OCI-LY7 (cell line): ENCODE measurements at regions not wholly inside any gene's neighbourhood (a gene's known extent, or its start where the extent isn't known, plus 50 kb on each side); places are given as distances from the start of the nearest gene placed in this dataset.

ENCODE experiments used
- BruUV-seq: library from RNA; stranded (reverse); fragments of 400-500 nt; replicated peaks from 2 replicates; lab custom pipeline; 2021; lab: Mats Ljungman, UMichigan
- CTCF ChIA-PET: fragments of 300-600 bp; sonication (Branson Sonifier 250); formaldehyde crosslinking; loops from one replicate; lab custom pipeline; 2022; ENCODE audit warnings: antibody characterized with exemption; ENCODE audit not compliant: unreplicated experiment; lab: Charles Lee
- POLR2A ChIA-PET: fragments of 300-600 bp; sonication (Branson Sonifier 250); formaldehyde crosslinking; loops from one replicate; lab custom pipeline; 2022; ENCODE audit warnings: antibody characterized with exemption; lab: Charles Lee
- DNase-seq: peaks from one replicate; pipeline ENCODE4 v3.0.0-alpha.2; 2015; ENCODE audit warnings: low spot score
- H2AFZ ChIP-seq: fragments of 200-600 bp; sonication (generic), shearing (Covaris generic); 2 replicates; pipeline ENCODE4 v1.6.1; 2014; ENCODE audit warnings: mild to moderate bottlenecking, antibody characterized with exemption, low read length, moderate library complexity
- H3K27ac ChIP-seq: fragments of 200-600 bp; sonication (generic); 2 replicates; pipeline ENCODE4 v1.5.1; 2014; ENCODE audit warnings: mixed run types, low read depth, mild to moderate bottlenecking, moderate library complexity, low read length, inconsistent platforms; ENCODE audit not compliant: poor library complexity, severe bottlenecking
- H3K36me3 ChIP-seq: fragments of 200-600 bp; sonication (generic); 2 replicates; pipeline ENCODE4 v1.6.1; 2014; ENCODE audit warnings: mild to moderate bottlenecking, antibody characterized with exemption, low read length, moderate library complexity, mixed read lengths; ENCODE audit not compliant: insufficient read depth
- H3K4me1 ChIP-seq: fragments of 200-600 bp; sonication (generic); 2 replicates; pipeline ENCODE4 v1.5.1; 2014; ENCODE audit warnings: mild to moderate bottlenecking, low read length; ENCODE audit not compliant: insufficient read depth, poor library complexity, severe bottlenecking
- H3K4me2 ChIP-seq: fragments of 200-600 bp; sonication (generic); 2 replicates; pipeline ENCODE4 v1.6.1; 2014; ENCODE audit warnings: mild to moderate bottlenecking, low read length
- H3K4me3 ChIP-seq: fragments of 200-600 bp; sonication (generic); 2 replicates; pipeline ENCODE4 v1.5.1; 2014; ENCODE audit warnings: mild to moderate bottlenecking, low read depth, low read length; ENCODE audit not compliant: poor library complexity, severe bottlenecking
- H3K79me2 ChIP-seq: fragments of 200-600 bp; sonication (generic); 2 replicates; pipeline ENCODE4 v1.6.1; 2016; ENCODE audit warnings: low read depth, mild to moderate bottlenecking, low read length, moderate library complexity, mixed read lengths; ENCODE audit not compliant: insufficient read depth
- H3K9me2 ChIP-seq: fragments of 200-600 bp; sonication (generic); 2 replicates; pipeline ENCODE4 v1.6.1; 2016; ENCODE audit warnings: mild to moderate bottlenecking, low read length, mixed read lengths; ENCODE audit not compliant: insufficient read depth
- H3K9me3 ChIP-seq: fragments of 200-600 bp; sonication (generic); 2 replicates; pipeline ENCODE4 v1.6.1; 2014; ENCODE audit warnings: mild to moderate bottlenecking, mixed run types, low read length, mixed read lengths
- H4K20me1 ChIP-seq: fragments of 200-600 bp; sonication (generic); 2 replicates; pipeline ENCODE4 v1.6.1; 2014; ENCODE audit warnings: mild to moderate bottlenecking, antibody characterized with exemption, low read length, moderate library complexity, mixed read lengths; ENCODE audit not compliant: insufficient read depth
- CTCF ChIP-seq: fragments of 200-600 bp; sonication (generic); conservative IDR thresholded peaks from 2 replicates; pipeline ENCODE4 v1.5.1; 2014; ENCODE audit warnings: mild to moderate bottlenecking, antibody characterized with exemption, low read length, moderate library complexity, mixed read lengths
- EZH2phosphoT487 ChIP-seq: fragments of 200-600 bp; sonication (generic); IDR thresholded peaks from 2 replicates; pipeline ENCODE4 v1.6.1; 2018; ENCODE audit warnings: low read depth, borderline replicate concordance, mild to moderate bottlenecking, mixed run types, antibody characterized with exemption, low read length, moderate library complexity, mixed read lengths
- intact Hi-C: fragments of 100-400 bp; cut with micrococcal nuclease; formaldehyde crosslinking; loops from one replicate; pipeline ENCODE4 v1.10.0; 2022; ENCODE audit not compliant: unreplicated experiment

DNA sequence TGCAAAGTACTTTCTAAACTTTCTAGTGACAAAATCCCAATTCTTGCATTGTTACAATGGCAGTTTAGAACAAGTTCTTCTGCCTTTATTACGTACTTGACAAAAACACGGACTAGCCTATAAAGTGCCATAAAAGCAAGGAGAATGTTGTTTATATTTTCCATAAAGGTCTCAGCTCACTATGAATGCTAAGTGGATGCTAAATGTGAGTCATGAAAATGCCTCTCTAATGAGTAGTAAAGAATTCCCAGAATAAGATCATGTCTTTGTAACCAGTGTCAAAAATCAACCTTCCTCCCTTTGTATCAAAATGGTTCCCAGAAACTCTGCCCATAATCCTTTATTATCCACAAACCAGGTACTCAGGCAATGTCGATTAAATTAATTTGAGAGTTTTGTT, 539.8 kb upstream of the SLIT2 start:
- no peaks in the 10 kb centered on the region for H3K79me2 ChIP-seq
- ChIA-PET POLR2A (interaction anchor here (1.8 kb wide), 1 partner anchor 17 kb away, joined by 8 read pairs; no protein-coding TSS in a partner anchor), CTCF (no interaction called here)
- no peaks in the 10 kb centered on the region for H4K20me1 ChIP-seq
- BruUV-seq, result no TSS peak
- H3K27ac ChIP-seq, result no peak overlapping the region
- no peaks in the 10 kb centered on the region for H3K9me3 ChIP-seq
- intact Hi-C loops, result no loop called here
- no peak overlapping the region for H3K4me3 ChIP-seq
- H3K36me3 ChIP-seq, result no peaks in the 10 kb centered on the region
- H3K9me2 ChIP-seq, result peaks cover 3% of the 10 kb centered on the region; the same call in 1 of the 2 replicates
- no peak overlapping the region for H2AFZ ChIP-seq
- DNase-seq, result no peak
- no peak overlapping the region for H3K4me2 ChIP-seq
- TF ChIP-seq CTCF, result no peak
- TF ChIP-seq EZH2phosphoT487, result no peak
- peaks cover 17% of the 10 kb centered on the region for H3K4me1 ChIP-seq

DNA sequence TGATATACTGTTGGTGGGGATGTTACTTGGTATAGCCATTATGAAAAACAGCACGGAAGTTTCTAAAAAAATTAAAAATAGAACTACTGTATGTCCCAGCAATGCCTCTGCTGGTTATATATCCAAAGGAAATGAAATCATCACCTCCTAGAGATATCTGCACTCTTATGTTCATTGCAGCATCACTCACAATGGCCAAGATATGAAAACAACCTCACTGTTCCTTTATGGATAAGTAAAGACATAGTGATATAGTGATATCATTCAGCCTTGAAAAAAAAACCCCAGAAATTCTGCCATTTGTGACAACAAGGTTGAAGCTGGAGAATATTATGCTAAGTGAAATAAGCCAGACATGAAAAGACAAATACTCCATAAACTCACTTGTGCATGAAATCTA, 543.8 kb upstream of the SLIT2 start:
- POLR2A ChIA-PET, result no interaction called here

More for the DNA sequence above, 543.8 kb upstream of the SLIT2 start:
- no peaks in the 10 kb centered on the region for H4K20me1 ChIP-seq
- H3K27ac ChIP-seq, result no peak overlapping the region
- CTCF ChIA-PET, result no interaction called here
- no peaks in the 10 kb centered on the region for H3K9me3 ChIP-seq
- no peaks in the 10 kb centered on the region for H3K79me2 ChIP-seq
- intact Hi-C loops, result no loop called here
- H3K36me3 ChIP-seq, result no peaks in the 10 kb centered on the region
- BruUV-seq, result no TSS peak
- H3K9me2 ChIP-seq, result peaks cover 3% of the 10 kb centered on the region; the same call in 1 of the 2 replicates
- H2AFZ ChIP-seq, result no peak overlapping the region
- no peak for DNase-seq
- no peak overlapping the region for H3K4me3 ChIP-seq
- H3K4me1 ChIP-seq, result peaks cover 17% of the 10 kb centered on the region
- no peak overlapping the region for H3K4me2 ChIP-seq
- TF ChIP-seq CTCF, result no peak
- TF ChIP-seq EZH2phosphoT487, result no peak
